HUES6 (cell line): ENCODE measurements at regions not wholly inside any gene's neighbourhood (a gene's known extent, or its start where the extent isn't known, plus 50 kb on each side); places are given as distances from the start of the nearest gene placed in this dataset.
"Not testable (repeated sequence)": the region's sequence is repeated elsewhere in the genome, so short reads cannot be mapped to it uniquely, and the experiment has no call there.

ENCODE experiments used
- H3K27ac ChIP-seq: 2 replicates; pipeline ENCODE4 v1.7.0; 2013; ENCODE audit warnings: low read depth, mild to moderate bottlenecking, low read length, inconsistent platforms
- H3K27me3 ChIP-seq: 2 replicates; pipeline ENCODE4 v1.6.1; 2013; ENCODE audit warnings: low read length; ENCODE audit not compliant: control insufficient read depth, insufficient read depth
- H3K36me3 ChIP-seq: 2 replicates; pipeline ENCODE4 v1.6.1; 2013; ENCODE audit warnings: low read length; ENCODE audit not compliant: control insufficient read depth, insufficient read depth
- H3K4me1 ChIP-seq: 2 replicates; pipeline ENCODE4 v1.6.1; 2013; ENCODE audit warnings: low read length; ENCODE audit not compliant: control insufficient read depth, insufficient read depth
- H3K4me3 ChIP-seq: 2 replicates; pipeline ENCODE4 v1.5.1; 2013; ENCODE audit warnings: low read depth, low read length
- H3K9ac ChIP-seq: one replicate; pipeline ENCODE4 v1.6.1; 2013; ENCODE audit warnings: mild to moderate bottlenecking, low read length
- H3K9me3 ChIP-seq: 2 replicates; pipeline ENCODE4 v1.6.1; 2013; ENCODE audit warnings: low read depth, low read length; ENCODE audit not compliant: control insufficient read depth, insufficient read depth

- H3K4me1 ChIP-seq: peaks cover 7% of the 10 kb centered on the region
- no peaks in the 10 kb centered on the region for H3K27me3 ChIP-seq
- no peak overlapping the region for H3K27ac ChIP-seq
- no peaks in the 10 kb centered on the region for H3K36me3 ChIP-seq
- no peak overlapping the region for H3K9ac ChIP-seq
- H3K9me3 ChIP-seq: 0 out of 2 replicates have a peak, but pooled peaks cover 2% of the 10 kb centered on the region
- no peak overlapping the region for H3K4me3 ChIP-seq
Measured at GRCh38 chr7:9691286-9691685, 1257.9 kb downstream of the NXPH1 start.

DNA sequence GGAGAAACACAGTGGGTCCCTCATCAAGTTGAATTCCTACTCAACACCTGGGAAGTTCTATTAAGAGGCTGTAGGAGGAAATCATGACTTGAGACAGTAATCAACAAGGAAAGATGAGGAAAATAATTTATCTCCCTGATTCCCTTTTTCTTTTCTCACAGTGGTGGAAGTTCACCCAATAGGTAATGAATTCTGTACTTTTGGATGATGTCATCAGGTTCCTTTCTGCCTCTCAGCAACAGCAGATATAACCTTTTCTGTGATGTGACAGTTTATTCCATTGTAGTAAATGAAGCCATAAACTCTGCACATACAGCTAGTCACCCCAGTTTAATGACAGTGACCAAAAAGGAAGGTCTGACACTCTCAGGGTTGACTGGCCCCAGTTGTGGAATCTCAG, 1265.0 kb downstream of the NXPH1 start:
- H3K4me3 ChIP-seq: no peak overlapping the region
- no peaks in the 10 kb centered on the region for H3K27me3 ChIP-seq
- H3K4me1 ChIP-seq: no peaks in the 10 kb centered on the region
- no peaks in the 10 kb centered on the region for H3K9me3 ChIP-seq
- no peaks in the 10 kb centered on the region for H3K36me3 ChIP-seq
- no peak overlapping the region for H3K9ac ChIP-seq
- no peak overlapping the region for H3K27ac ChIP-seq

GRCh38 chr7:9709216-9709615, 1264.5 kb upstream of the PHF14 start:
- H3K27me3 ChIP-seq: no peaks in the 10 kb centered on the region
- no peak overlapping the region for H3K27ac ChIP-seq
- no peak overlapping the region for H3K9ac ChIP-seq
- no peaks in the 10 kb centered on the region for H3K36me3 ChIP-seq
- H3K4me3 ChIP-seq: no peak overlapping the region
- H3K4me1 ChIP-seq: no peaks in the 10 kb centered on the region
- H3K9me3 ChIP-seq: no peaks in the 10 kb centered on the region

DNA sequence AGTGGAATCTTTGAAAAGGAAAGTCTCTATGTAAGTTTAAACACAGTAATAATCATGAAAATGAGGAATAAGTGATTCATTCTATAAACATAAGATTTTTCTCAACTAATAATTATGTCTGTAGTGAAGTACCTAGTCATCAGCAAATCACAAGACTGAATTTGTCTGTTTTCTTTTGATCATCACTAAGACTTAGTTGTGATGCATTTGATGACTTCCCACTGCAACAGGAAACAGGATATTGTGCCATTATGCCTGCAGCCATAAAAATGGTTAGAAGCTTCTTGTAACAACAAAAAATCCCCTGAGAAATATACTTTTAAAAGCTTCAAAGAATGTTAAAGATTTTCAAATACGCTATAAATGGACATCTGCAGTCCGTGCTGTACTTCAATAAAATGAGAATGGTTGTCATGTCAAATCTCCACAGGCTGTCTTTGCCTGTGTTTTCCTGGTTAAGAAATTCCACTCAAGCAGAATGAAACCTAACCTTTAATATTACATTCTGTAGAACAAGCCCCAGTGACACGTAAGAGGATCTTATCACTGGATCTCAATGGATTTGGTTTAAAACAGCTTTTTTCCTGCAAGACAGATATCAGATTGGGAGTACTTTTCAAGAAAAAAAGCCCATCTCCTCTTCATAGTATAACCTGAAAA, 1262.3 kb upstream of the PHF14 start:
- no peak overlapping the region for H3K4me3 ChIP-seq

DNA sequence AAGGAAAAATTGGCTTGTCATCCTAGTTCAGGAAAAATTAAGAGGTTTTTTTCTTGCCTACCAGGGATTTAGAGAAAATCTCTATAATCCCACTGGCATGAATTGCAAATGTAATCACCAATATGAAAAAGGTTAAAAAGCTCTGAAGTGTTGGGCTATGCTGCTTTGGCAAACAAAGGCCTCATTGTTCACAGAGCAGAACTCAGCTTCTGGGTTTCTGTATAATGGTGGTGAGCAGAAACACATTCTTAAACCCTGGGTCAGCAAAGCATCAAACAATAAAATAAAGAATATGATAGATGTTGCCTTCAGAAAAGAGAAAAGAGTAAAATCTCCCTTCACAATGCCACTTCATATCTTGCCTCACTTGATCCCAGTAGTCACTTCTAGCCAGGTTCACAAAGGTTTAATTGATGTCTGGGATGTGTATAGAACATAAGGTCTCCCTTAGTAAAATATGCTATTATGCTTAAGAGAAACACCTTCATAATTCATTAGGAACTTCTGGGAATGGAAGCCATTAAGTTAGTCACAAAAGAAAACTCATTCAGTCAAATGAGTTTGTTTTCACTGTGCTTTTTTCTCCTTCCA, 1255.5 kb upstream of the PHF14 start:
- H3K27me3 ChIP-seq: no peaks in the 10 kb centered on the region
- no peak overlapping the region for H3K4me3 ChIP-seq
- H3K27ac ChIP-seq: no peak overlapping the region
- H3K36me3 ChIP-seq: no peaks in the 10 kb centered on the region
- H3K9ac ChIP-seq: no peak overlapping the region
- H3K9me3 ChIP-seq: no peaks in the 10 kb centered on the region
- no peaks in the 10 kb centered on the region for H3K4me1 ChIP-seq

More for the DNA sequence above, 1262.3 kb upstream of the PHF14 start:
- H3K36me3 ChIP-seq: no peaks in the 10 kb centered on the region
- no peak overlapping the region for H3K9ac ChIP-seq
- no peak overlapping the region for H3K27ac ChIP-seq
- no peaks in the 10 kb centered on the region for H3K27me3 ChIP-seq
- no peaks in the 10 kb centered on the region for H3K9me3 ChIP-seq
- H3K4me1 ChIP-seq: no peaks in the 10 kb centered on the region

DNA sequence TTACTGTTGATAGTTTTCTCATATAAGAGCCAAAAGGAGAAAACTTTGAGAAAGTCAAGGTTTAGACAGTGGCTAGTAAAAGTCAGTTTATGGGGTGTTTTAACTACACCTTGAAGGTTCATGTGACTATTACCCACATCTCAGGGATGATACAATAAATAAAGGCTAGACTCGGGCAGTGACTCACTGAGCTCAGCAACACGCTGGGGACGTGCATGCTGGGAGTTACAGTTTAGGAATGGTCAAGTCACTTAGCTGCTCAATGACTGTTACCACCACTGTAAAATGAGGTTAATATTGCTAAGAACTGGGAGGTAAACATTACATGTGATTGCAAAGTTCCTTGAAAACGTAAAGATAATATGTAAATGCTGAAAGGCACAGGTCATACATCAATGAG, 1254.4 kb upstream of the PHF14 start:
- Histone ChIP-seq H3K27me3 (no peaks in the 10 kb centered on the region), H3K36me3 (no peaks in the 10 kb centered on the region), H3K4me3 (no peak overlapping the region), H3K9ac (no peak overlapping the region), H3K4me1 (no peaks in the 10 kb centered on the region), H3K9me3 (no peaks in the 10 kb centered on the region), H3K27ac (no peak overlapping the region)

DNA sequence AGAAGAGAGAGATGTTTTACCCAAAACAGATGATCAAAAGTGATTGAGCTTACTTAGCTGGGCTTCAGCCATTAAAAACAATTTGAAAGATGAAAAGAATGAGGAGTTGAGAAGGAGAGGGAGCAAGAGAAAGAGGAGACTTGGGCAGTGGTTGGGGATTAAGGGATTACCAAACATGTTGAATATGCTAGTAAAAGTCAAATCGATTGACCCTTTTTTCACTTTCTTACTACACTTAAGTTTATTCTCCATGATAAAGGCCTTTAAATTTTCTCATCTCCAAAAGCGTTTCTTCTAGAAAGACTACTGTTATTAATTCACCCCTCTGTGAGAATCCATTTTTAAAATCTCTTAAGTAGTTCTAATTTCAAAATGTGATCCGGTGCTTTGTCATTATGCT, 1254.0 kb upstream of the PHF14 start:
- Histone ChIP-seq H3K36me3 (no peaks in the 10 kb centered on the region), H3K9me3 (no peaks in the 10 kb centered on the region), H3K27me3 (no peaks in the 10 kb centered on the region), H3K9ac (no peak overlapping the region), H3K4me1 (no peaks in the 10 kb centered on the region), H3K27ac (no peak overlapping the region), H3K4me3 (no peak overlapping the region)

GRCh38 chr7:9725940-9726663, 1247.6 kb upstream of the PHF14 start:
- not testable (repeated sequence) for H3K4me1 ChIP-seq, H3K9me3 ChIP-seq, H3K9ac ChIP-seq, H3K36me3 ChIP-seq, H3K4me3 ChIP-seq, H3K27me3 ChIP-seq, H3K27ac ChIP-seq

- not testable (repeated sequence) for H3K4me3 ChIP-seq, H3K9ac ChIP-seq, H3K27me3 ChIP-seq, H3K36me3 ChIP-seq, H3K27ac ChIP-seq, H3K4me1 ChIP-seq, H3K9me3 ChIP-seq
Measured at GRCh38 chr7:9726811-9727210, 1246.9 kb upstream of the PHF14 start.

- not testable (repeated sequence) for H3K27ac ChIP-seq, H3K36me3 ChIP-seq, H3K4me3 ChIP-seq, H3K27me3 ChIP-seq, H3K4me1 ChIP-seq, H3K9me3 ChIP-seq, H3K9ac ChIP-seq
Measured at GRCh38 chr7:9727467-9727869, 1246.2 kb upstream of the PHF14 start.

DNA sequence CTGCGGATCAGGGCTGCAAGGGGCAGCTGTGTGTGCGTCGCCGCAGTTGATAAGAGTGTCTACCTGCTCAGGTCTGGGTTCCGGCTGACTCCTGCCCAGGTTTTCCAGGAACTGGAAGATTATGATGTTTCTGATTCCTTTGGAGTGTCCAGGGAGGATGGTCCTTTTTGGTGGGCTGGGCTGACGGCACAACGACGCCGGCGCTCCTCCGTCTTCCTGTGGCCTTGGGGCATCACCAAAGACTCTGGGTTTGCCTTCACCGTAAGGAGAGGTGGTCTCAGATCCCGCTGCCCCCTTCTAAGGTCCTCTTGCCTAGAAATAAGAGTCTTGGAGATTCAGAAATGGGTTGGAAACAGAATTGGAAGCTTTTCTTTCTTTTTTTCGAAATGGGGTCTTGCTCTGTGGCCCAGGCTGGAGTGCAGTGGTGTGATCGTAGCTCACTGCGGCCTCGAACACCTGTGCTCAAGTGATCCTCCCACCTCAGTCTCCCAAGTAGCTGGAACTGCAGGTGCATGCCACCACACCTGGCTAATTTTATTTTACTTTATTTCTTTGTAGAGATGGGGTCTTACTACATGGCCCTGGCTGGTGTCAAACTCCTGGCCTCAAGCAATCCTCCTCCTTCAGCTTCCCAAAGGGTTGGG, 1245.5 kb upstream of the PHF14 start:
- H3K4me1 ChIP-seq, H3K27ac ChIP-seq, H3K4me3 ChIP-seq, H3K27me3 ChIP-seq, H3K9ac ChIP-seq, H3K9me3 ChIP-seq, H3K36me3 ChIP-seq: not testable (repeated sequence)
